Neural cell (in vitro differentiated cells): ENCODE measurements at regions not wholly inside any gene's neighbourhood (a gene's known extent, or its start where the extent isn't known, plus 50 kb on each side); places are given as distances from the start of the nearest gene placed in this dataset.

ENCODE experiments used
- H2AFZ ChIP-seq: fragments of 200-600, 300-800 bp; sonication (generic), shearing (Covaris generic); 2 replicates; pipeline ENCODE4 v1.6.0; 2014; ENCODE audit warnings: low read depth, mild to moderate bottlenecking, antibody characterized with exemption, low read length, moderate library complexity
- H3F3A ChIP-seq: fragments of 200-600 bp; shearing (Covaris generic); 2 replicates; pipeline ENCODE4 v1.6.1; 2016; ENCODE audit warnings: mild to moderate bottlenecking, moderate library complexity, mixed read lengths, antibody characterized with exemption, low read length; ENCODE audit not compliant: insufficient read depth, poor library complexity, severe bottlenecking
- H3K27ac ChIP-seq: fragments of 200-600, 300-800 bp; sonication (generic), shearing (Covaris generic); 2 replicates; pipeline ENCODE4 v1.5.1; 2014; ENCODE audit warnings: mild to moderate bottlenecking, low read length, moderate library complexity
- H3K27me3 ChIP-seq: fragments of 300-800, 200-600 bp; sonication (generic), shearing (Covaris generic); 2 replicates; pipeline ENCODE4 v1.6.0; 2014; ENCODE audit warnings: mild to moderate bottlenecking, low read depth, low read length, moderate library complexity; ENCODE audit not compliant: insufficient read depth
- H3K36me3 ChIP-seq: fragments of 300-800, 200-600 bp; sonication (generic), shearing (Covaris generic); 2 replicates; pipeline ENCODE4 v1.5.1; 2014; ENCODE audit warnings: mild to moderate bottlenecking, antibody characterized with exemption, low read length, moderate library complexity; ENCODE audit not compliant: insufficient read depth
- H3K4me2 ChIP-seq: fragments of 300-800, 200-600 bp; sonication (generic), shearing (Covaris generic); 2 replicates; pipeline ENCODE4 v1.6.0; 2014; ENCODE audit warnings: mild to moderate bottlenecking, low read length
- H3K4me3 ChIP-seq: fragments of 300-800, 200-600 bp; sonication (generic), shearing (Covaris generic); 2 replicates; pipeline ENCODE4 v1.5.1; 2014; ENCODE audit warnings: mild to moderate bottlenecking, low read length, moderate library complexity
- H3K79me2 ChIP-seq: fragments of 200-600 bp; shearing (Covaris generic); replicated peaks from 2 replicates; pipeline ENCODE4 v1.6.0; 2014; ENCODE audit warnings: mild to moderate bottlenecking, low read length, moderate library complexity; ENCODE audit not compliant: insufficient read depth
- H3K9ac ChIP-seq: fragments of 300-800, 200-600 bp; sonication (generic), shearing (Covaris generic); 2 replicates; pipeline ENCODE4 v1.6.1; 2016; ENCODE audit warnings: mild to moderate bottlenecking, low read length, mixed read lengths
- H3K9me2 ChIP-seq: fragments of 200-600 bp; shearing (Covaris generic); 2 replicates; pipeline ENCODE4 v1.6.1; 2016; ENCODE audit warnings: mild to moderate bottlenecking, low read length, mixed read lengths; ENCODE audit not compliant: insufficient read depth
- H3K9me3 ChIP-seq: fragments of 200-600, 300-800 bp; sonication (generic), shearing (Covaris generic); 2 replicates; pipeline ENCODE4 v1.6.1; 2016; ENCODE audit warnings: mild to moderate bottlenecking, mixed run types, low read length, moderate library complexity, mixed read lengths
- H4K20me1 ChIP-seq: fragments of 200-600 bp; shearing (Covaris generic); 2 replicates; pipeline ENCODE4 v1.6.1; 2016; ENCODE audit warnings: mild to moderate bottlenecking, mixed run types; ENCODE audit not compliant: insufficient read depth
- CTCF ChIP-seq: fragments of 450-650 bp; IDR thresholded peaks from 2 replicates; pipeline ENCODE4 v1.5.1; 2014; ENCODE audit warnings: antibody characterized with exemption, mild to moderate bottlenecking, moderate library complexity; ENCODE audit not compliant: poor library complexity, severe bottlenecking
- EP300 ChIP-seq: fragments of 450-650 bp; conservative IDR thresholded peaks from 2 replicates; pipeline ENCODE4 v1.6.1; 2014; ENCODE audit warnings: antibody characterized with exemption, mild to moderate bottlenecking, moderate library complexity; ENCODE audit not compliant: poor library complexity, severe bottlenecking
- EZH2 ChIP-seq: fragments of 200-600, 300-800 bp; shearing (Covaris generic), sonication (generic); IDR thresholded peaks from 2 replicates; pipeline ENCODE4 v1.6.1; 2014; ENCODE audit warnings: antibody characterized with exemption, low read length, borderline replicate concordance, mild to moderate bottlenecking; ENCODE audit not compliant: insufficient read depth, poor library complexity, severe bottlenecking
- MXI1 ChIP-seq: fragments of 450-650 bp; conservative IDR thresholded peaks from 2 replicates; pipeline ENCODE4 v1.6.1; 2014; ENCODE audit warnings: antibody characterized with exemption, mild to moderate bottlenecking; ENCODE audit not compliant: poor library complexity, severe bottlenecking
- POLR2AphosphoS5 ChIP-seq: IDR thresholded peaks from 2 replicates; pipeline ENCODE4 v1.6.1; 2012
- RAD21 ChIP-seq: fragments of 450-650 bp; conservative IDR thresholded peaks from 2 replicates; pipeline ENCODE4 v1.6.1; 2014; ENCODE audit warnings: antibody characterized with exemption, mild to moderate bottlenecking, moderate library complexity
- SMC3 ChIP-seq: fragments of 450-650 bp; conservative IDR thresholded peaks from 2 replicates; pipeline ENCODE4 v1.6.1; 2014; ENCODE audit warnings: antibody characterized with exemption, mild to moderate bottlenecking, moderate library complexity; ENCODE audit not compliant: poor library complexity
- TAF1 ChIP-seq: IDR thresholded peaks from 2 replicates; pipeline ENCODE4 v1.6.1; 2012; ENCODE audit warnings: low read depth
- TF ChIP-seq, protein P1 (sequence below): IDR thresholded peaks from 2 replicates; pipeline ENCODE4 v1.6.1; 2012; ENCODE audit warnings: borderline replicate concordance

DNA sequence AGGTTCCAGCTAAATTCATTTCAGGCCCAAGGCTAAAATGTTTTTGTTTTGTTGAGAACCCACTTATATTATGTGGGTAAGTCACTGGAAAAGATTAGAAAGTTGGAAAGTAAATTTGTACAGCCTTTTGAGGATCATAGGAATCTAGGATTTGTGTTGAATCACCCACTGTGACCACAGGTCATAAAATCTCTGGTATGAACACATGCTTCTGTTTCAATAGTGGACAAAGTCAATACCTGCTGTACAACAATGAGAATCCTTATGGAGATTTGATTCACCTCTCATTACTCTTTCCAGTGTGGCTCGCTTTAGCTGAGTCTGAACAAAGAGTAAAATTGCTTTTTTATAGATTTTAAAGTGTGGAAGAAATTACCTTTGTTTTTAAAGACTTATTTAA lies 369.5 kb downstream of the TMEM167A start:
- no peaks in the 10 kb centered on the region for H4K20me1 ChIP-seq
- H3K27me3 ChIP-seq: no peaks in the 10 kb centered on the region
- TF ChIP-seq EZH2 (no peak), CTCF (no peak), MXI1 (no peak), EP300 (no peak), TAF1 (no peak), RAD21 (no peak), POLR2AphosphoS5 (no peak), SMC3 (no peak)
- TF ChIP-seq, protein P1, sequence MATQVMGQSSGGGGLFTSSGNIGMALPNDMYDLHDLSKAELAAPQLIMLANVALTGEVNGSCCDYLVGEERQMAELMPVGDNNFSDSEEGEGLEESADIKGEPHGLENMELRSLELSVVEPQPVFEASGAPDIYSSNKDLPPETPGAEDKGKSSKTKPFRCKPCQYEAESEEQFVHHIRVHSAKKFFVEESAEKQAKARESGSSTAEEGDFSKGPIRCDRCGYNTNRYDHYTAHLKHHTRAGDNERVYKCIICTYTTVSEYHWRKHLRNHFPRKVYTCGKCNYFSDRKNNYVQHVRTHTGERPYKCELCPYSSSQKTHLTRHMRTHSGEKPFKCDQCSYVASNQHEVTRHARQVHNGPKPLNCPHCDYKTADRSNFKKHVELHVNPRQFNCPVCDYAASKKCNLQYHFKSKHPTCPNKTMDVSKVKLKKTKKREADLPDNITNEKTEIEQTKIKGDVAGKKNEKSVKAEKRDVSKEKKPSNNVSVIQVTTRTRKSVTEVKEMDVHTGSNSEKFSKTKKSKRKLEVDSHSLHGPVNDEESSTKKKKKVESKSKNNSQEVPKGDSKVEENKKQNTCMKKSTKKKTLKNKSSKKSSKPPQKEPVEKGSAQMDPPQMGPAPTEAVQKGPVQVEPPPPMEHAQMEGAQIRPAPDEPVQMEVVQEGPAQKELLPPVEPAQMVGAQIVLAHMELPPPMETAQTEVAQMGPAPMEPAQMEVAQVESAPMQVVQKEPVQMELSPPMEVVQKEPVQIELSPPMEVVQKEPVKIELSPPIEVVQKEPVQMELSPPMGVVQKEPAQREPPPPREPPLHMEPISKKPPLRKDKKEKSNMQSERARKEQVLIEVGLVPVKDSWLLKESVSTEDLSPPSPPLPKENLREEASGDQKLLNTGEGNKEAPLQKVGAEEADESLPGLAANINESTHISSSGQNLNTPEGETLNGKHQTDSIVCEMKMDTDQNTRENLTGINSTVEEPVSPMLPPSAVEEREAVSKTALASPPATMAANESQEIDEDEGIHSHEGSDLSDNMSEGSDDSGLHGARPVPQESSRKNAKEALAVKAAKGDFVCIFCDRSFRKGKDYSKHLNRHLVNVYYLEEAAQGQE: no peak
- no peaks in the 10 kb centered on the region for H3K9me2 ChIP-seq
- no peaks in the 10 kb centered on the region for H3K79me2 ChIP-seq
- no peak overlapping the region for H3K4me3 ChIP-seq
- H3K9me3 ChIP-seq: no peaks in the 10 kb centered on the region
- H3K4me2 ChIP-seq: no peak overlapping the region
- no peak overlapping the region for H3K9ac ChIP-seq
- no peaks in the 10 kb centered on the region for H3K36me3 ChIP-seq
- H3F3A ChIP-seq: no peaks in the 10 kb centered on the region
- no peak overlapping the region for H3K27ac ChIP-seq
- H2AFZ ChIP-seq: no peak overlapping the region

GRCh38 chr5:82704381-82704780 lies 372.8 kb downstream of the TMEM167A start:
- Histone ChIP-seq H3K9me2 (no peaks in the 10 kb centered on the region), H3K27ac (no peak overlapping the region), H3K27me3 (no peaks in the 10 kb centered on the region), H3K9me3 (no peaks in the 10 kb centered on the region), H3F3A (no peaks in the 10 kb centered on the region), H3K9ac (no peak overlapping the region), H2AFZ (no peak overlapping the region), H3K36me3 (no peaks in the 10 kb centered on the region), H3K4me3 (no peak overlapping the region), H3K79me2 (no peaks in the 10 kb centered on the region), H3K4me2 (no peak overlapping the region), H4K20me1 (no peaks in the 10 kb centered on the region)
- TF ChIP-seq TAF1 (no peak), SMC3 (no peak), POLR2AphosphoS5 (no peak), MXI1 (no peak), EZH2 (no peak), EP300 (no peak), CTCF (no peak), RAD21 (no peak)
- TF ChIP-seq, protein P1: no peak
